ENCODE measurements at regions not wholly inside any gene's neighbourhood (a gene's known extent, or its start where the extent isn't known, plus 50 kb on each side); places are given as distances from the start of the nearest gene placed in this dataset.
"Not testable (repeated sequence)": the region's sequence is repeated elsewhere in the genome, so short reads cannot be mapped to it uniquely, and the experiment has no call there.

DNA sequence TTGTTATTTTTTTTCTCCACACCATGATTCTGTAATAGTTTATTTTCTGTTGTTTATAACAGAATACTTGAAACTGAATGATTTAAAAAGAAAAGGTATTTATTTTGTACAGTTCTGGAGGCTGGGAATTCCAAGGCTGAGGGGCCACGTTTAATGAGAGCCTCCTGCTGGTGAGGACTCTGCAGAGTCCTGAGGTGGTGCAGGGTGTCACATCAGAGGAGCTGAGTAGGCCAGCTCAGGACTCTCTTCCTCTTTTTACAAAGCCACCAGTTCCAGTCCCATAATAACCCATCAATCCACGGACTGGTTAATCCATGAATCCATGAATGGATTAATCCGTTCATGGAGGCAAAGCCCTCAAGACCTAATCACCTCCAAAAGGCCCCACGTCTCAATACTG lies 71.6 kb downstream of the TFAP2A start:
- no peak for DNase-seq

DNA sequence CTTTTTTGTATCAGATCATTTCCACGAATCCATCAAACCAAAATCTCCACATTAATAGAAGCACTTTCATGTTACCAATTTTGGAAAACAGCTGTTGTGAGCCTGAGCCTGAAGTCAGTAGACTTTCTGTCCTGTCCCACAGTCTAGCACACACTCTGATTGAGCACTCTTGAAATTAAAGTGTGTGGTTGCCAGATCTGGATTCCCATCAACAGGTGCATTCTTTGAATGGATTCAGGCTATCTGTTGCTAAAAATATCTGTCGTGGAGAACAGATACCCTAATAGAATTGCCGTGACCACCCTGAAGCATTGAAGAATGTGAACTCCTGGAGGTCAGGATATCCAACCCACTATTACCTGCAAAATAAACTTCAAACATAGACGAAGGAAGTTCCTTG lies 73.3 kb downstream of the TFAP2A start:
- DNase-seq = no peak

DNA sequence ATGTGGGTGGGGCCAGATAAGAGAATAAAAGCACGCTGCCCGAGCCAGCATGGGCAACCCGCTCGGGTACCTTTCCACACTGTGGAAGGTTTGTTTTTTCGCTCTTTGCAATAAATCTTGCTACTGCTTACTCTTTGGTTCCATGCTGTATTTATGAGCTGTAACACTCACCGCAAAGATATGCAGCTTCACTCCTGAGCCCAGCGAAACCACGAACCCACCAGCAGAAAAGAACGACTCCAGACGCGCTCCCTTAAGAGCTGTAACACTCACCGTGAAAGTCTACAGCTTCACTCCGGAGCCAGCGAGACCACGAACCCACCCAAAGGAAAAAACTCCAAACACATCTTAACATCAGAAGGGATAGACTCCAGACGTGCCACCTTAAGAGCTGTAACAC lies 76.7 kb downstream of the TFAP2A start:
- DNase-seq = no peak

DNA sequence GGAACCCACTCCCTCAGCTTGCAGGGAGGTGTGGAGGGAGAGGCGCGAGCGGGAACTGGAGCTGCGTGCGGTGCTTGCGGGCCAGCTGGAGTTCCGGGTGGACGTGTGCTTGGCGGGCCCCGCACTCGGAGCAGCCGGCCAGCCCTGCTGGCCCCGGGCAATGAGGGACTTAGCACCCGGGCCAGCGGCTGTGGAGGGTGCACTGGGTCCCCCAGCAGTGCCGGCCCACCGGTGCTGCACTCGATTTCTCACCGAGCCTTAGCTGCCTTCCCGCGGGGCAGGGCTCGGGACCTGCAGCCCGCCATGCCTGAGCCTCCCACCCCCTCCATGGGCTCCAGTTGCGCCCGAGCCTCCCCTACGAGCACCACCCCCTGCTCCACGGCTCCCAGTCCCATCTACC lies 77.5 kb downstream of the TFAP2A start:
- not testable (repeated sequence) for DNase-seq

DNA sequence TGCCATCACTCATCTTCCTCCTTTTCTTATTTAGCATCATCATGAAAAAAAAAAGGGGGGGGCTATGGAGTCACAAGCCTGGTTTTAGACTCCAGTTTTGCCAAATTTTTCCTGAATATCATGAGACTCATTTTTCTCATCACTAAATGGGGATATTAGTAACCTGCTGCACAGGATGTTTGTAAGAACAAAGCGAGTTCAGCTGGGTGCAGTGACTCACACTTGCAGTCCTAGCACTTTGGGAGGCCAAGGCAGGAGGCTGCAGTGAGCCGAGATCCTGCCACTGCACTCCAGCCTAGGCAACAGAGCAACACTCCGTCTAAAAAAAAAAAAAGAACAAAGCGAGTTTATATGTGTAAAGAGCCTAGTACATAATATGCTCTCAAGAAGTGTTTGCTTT lies 82.8 kb downstream of the TFAP2A start:
- DNase-seq = no peak

DNA sequence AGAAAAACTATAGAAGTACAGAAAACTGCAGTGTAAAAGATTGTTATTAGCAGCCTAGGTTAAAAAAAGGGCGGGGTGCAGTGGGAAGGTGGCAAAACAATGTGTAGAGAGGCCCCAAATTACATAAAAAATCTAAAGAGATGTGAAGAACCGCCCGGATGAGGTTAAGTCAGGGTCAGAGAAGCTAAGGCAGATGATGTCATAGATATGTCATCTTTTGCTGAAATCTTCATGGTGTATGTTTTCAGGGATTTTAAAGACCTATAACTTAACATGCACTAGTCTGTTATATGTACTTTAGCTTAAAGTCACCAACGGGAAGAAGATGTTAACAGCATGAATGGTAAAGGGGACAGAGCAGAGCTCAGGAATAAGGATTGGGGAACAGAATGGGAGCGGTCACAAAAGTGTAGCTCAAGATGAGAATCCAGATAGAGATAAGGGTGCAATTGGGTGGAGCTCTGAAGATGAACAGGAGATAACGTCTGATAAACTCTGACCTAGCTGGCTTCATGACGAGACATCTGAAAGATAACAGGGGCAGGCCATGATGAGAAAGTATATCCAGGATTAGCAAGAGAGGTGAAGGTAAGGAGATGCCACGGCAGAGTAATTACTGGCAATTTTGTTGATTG lies 83.4 kb downstream of the TFAP2A start:
- DNase-seq = no peak

DNA sequence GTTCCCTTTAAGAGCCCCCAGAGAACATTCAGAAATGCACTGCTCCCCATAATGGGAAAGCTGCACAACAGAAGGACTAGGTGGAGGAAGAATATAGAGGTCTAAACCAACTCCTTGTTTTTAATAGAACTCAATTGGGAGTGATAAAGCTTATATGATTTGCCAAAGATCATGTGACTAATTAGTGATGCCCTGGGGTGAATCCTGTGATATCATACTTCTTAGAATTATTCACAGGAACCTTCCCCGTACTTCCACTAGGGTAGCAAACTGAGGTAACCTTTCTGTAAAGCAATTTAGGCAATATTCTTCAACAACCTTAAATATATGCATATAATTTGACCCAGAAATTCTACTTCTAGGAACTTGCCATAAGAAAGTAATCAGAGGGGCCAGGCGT lies 84.4 kb downstream of the TFAP2A start:
- DNase-seq = no peak

DNA sequence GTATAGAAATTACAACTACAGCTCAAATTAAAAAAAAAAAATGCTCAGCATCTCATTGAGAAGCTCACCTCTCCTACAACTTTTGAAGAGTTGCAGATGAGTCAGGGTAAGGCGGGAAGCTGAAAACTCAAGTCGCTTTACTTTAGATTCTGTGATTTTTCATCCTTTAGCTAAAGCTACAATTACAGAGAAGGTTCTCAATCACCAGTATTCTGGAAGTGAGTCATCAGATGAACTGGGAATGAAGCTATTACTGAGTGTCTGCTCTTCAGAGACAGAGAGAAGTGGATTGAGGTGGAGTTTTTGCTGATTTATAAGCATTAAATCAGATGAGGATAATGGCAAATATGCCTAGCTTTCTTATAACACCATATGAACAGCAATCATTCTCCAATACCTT lies 91.9 kb downstream of the TFAP2A start:
- DNase-seq = no peak

DNA sequence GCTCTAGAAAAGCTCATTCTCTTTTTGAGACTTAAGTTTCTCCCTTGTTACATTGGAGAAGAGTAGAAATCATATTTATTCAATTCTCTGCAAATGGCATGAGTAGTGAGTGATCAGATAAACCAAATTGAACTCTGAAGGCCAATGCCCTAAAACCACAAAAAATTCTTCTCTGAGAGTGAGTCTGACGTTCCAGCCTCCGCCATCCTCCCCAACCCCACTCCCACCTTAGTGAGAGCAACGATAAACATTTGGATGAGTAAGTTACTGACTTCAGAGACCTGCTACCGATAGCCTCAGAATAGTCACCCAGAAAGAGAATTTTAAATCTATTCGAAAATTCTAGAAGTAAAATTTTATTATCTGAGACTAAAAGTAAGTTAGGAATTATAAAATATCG lies 94.6 kb downstream of the TFAP2A start:
- no peak for DNase-seq

DNA sequence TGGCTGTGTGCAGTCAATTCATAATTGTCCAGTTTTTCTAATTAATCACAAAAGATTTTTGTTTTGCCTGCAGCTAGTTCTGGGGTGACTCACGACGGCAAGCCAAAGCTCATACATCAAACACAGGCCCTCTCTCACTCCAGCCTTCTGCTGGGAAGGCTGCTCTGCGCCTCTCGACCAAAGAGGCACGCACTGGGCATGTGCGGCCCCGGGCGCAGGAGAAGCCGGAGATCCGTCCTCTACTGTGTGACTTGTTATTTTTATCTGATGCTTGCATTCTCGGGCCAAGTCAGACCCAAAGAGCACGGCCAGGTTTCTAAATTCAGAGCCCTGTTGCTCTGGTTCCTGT lies 98.5 kb downstream of the TFAP2A start:
- DNase-seq = no peak

DNA sequence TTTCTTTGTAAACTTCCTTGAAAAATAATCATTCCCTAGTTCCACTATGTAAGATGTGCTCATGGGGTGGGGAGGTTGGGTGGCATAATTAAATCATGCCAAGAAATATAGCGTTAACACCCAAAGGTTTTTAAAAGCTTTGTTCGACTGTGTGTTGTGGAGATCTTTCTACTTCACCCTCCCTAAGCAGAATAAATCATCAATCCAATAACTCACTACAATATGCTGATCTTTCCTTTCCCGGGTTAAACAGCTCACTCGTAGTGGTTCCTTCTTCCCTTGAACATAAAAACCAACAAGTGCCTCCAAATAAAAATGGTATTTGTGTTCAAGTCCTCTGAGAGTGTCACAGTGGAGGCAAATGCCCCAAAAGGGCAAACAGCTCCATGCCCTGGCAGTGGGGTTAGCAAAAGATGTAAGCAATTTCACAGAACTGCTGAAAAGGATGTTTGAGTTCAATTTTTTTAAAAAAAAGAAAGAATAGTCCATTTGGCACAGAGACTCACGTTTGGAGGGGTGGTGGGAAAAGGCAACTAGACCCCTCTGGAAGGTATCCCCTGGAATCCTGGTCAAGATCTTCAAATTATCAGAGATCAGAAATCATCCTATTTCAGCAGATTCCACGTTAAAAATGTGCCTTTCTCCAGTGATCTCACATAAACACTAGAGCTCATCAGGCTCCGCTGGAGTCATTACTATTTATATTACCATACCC lies 99.1 kb downstream of the TFAP2A start:
- DNase-seq = no peak

DNA sequence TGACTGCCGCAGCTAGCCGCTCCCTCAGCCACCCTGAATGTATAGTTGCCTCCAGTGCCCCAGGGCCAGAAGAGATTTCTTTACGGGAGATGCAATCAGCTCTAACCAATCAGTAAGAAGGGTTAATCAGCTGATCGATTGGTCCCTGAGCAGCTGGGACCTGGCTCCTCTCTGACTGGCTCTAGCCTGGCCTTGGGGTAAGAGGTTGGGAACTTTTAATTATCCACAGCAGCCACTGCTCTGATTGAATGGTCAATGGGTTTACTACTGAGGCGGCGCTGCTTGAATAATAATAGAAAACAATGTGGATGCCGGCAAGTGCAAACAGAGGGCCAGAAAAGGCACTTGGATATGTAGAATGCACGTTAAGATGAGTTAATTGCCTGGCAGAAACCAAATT lies 99.8 kb downstream of the TFAP2A start:
- no peak for DNase-seq

DNA sequence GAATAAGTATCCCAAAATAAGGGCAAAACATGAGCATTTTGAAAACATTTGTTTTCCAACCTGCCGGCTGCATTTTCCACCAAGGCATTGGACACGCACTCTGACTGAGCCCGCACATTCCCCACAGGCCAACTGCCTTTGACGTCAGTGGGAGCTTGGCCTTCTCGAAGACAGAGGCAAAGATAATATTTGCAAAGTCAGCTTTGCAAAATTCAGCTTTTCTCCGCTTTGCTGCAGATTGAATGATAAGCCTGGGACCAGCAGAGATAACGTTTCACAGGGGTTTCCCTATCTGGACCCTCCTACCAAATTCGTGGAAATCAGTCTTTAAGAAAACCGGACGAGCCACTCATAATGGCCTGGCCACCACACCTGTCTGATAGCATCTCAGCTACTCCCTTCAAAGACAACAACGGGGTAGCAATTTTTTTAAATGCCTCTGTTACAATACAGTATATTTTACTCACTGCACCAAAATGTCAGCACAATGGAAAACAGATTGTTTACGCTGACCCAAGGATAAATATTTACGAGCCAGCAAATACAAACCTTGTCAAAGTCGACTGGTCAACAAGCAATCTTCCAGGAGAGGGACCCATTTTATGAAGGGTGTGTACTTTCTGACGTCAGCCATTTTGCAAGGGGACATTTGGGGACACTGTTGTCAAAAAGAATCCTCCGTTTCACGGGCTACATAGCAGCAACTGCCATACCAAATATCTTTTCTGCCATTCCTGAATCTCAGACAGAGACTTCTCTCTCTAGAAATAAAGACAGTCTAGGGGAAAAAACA lies 100.5 kb downstream of the TFAP2A start:
- no peak for DNase-seq

DNA sequence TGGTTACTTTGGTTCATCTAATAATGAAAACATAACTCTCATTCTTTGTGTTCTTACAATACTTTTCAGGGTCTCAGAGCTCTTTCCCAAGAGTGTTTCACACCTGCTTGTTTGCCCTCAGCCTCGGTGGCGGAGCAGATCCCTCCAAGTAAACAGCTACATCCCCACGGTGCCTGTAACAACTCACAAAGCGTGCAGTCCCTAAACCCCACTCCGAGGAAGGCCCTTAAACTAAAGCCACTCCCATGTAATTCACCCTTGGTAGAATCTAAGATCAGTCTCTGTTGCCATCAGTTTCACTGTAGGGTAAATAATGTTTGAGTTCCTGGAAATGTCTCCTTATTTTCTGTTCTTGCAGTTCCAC lies 101.1 kb downstream of the TFAP2A start:
- no peak for DNase-seq

DNA sequence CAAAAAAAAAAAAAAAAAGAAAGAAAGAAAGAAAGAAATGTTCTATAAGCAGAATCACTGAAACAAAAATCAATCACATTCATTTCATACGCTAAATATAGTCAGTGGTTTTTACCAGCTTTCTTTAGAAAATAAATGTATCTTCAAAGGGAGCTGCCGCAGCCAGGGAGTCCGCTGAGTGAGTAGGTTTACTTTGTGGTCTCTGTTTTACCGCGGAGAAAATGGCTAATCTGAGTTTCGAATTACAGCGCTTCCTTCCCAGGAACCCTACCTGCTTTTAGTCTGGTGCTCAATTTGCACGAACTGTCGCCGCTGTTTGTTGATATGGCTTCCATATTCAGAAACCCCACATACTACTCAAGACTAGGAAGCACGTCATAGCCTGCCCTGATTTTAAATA lies 102.4 kb downstream of the TFAP2A start:
- DNase-seq = no peak

DNA sequence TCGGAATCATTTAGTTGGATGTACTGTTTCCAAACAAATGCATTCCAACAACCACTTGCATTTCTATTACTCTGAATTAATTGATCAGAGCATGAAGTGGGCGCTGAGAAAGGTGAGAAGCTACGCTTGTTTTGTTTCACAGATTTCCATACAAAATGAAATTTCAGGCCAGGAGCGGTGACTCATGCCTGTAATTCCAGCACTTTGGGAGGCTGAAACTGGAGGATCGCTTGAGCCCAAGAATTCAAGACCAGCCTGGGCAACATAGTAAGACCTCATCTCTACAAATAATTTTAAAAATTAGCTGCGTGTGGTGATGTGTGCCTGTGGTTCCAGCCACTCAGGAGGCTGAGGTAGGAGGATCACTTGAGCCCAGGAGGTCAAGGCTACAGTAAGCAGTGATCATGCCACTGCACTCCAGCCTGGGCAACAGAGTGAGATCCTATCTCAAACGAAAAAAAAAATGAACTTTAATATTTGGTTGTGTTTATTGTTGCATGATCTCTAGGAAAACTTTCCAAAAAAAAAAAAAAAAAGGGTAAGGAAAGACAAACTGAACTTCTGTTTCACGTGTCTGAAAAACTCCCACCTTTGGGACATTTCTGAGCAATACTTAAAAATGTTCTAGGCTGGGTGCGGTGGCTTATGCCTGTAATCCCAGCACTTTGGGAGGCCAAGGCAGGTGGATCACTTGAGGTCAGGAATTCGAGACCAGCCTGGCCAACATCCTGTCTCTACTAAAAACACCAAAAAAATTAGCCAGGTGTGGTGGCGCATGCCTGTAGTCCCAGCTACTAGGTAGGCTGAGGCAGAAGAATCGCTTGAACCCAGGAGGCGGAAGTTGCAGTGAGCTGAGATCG lies 103.1 kb downstream of the TFAP2A start:
- DNase-seq = not testable (repeated sequence)

DNA sequence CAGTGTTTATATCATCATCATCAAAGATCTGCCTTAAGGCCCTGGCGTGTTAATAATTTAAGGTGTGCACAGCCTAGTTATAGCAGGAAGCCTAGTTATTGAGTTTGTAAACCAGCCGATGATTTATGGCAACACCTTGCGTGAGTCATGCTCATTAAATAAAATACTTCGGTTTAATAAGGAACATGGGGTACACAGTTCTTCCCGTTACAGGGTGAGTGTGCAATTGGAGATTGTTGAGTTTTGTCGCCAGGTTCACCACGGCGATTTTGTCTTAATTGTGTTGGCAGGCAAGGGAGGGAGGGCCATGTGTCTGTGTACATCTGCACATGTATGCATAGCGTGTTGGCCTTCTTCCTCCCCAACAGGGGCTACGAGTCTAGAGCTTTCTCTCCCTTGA lies 104.0 kb downstream of the TFAP2A start:
- DNase-seq = no peak

DNA sequence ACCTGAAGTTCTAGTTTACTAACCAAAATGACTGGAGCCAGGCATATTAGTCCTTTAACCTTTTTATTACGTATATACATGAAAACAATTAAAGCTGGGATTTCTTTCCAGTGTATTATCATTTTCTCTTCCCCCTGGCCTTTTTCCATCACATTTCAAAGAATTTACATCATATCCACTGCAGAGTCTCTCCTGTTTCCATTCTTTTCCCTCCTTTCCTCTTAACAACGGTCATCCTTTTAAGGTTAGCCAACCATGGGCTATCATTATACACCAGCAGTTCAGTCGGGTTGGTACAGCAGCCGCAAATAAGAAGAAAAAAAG lies 104.6 kb downstream of the TFAP2A start:
- no peak for DNase-seq

DNA sequence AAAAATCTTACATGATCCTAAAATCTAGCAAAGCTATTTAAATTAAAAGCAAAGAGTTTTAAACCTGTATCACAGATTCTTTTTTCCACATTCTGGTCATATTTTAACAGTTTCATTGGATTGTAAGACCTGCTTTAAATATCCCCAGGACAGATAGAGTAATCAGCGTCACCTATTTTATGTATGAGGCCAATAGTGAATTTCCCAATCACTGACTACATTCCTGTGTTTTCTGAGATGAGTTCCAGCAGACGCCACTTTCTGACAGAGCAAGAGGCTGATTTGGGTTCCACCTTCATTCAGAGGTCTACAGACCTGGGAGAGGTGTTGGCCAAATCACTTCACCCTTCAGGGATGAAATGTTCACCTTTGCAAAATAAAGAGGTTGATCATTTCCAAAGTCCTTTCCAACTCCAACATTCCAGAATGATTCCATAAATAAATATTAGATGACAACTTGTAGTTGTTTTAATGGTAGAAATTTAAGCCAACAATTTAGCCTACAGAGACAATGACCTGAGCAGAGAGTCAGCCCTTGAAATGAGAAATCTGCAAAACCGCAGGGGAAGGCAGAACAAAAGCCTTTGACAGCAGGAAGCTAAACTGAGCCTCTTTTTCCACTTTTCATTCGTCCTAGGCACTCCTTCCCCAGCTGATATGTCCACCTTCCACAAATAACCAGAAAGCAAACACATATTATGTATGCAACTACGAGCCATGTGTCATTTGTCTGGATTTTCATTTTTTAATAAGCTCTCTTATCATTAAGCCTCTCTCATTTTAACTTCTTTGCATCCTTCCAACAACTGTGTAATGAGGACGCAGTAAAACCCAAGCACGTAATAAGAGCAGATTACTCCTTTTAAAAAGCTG lies 105.2 kb downstream of the TFAP2A start:
- DNase-seq = no peak

DNA sequence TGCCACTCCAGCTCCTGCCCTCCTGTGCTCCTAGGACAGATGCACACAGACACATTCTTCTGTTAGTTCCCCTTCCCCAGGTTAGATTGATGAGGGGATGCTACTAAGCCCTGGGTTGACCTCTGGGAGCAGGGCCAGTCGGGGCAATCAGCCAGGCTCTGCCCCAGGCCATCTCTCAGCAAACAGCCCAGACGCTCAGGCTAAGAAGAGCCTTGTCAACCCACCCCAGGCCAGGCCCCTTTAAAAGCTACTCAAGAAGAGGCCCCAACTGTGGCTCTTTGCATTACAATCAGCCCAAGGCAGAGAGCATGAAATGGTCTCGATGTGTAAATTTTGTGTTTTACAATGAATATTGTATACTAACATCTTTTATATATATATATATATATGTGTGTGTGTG lies 107.4 kb downstream of the TFAP2A start:
- no peak for DNase-seq

DNA sequence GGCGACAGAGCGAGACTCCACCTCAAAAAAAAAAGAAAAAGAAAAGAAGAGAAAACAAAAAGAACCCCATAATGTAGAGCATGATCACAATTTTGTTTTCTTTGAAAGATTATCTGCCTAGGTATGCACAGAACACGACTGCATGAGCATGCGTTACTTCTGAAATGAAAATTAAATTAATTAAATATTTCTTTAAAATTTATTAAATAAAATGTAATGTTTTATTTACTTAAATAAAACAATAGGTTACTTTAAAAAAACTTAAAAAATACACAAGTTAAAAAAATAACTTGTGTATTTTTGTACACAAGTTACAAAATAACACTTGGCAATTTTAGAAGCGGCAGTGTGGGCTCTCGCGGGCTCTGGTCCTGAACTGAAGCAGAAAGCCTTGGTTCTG lies 107.8 kb downstream of the TFAP2A start:
- no peak for DNase-seq
